Thyroid gland (tissue), 4 donors: ENCODE measurements at regions not wholly inside any gene's neighbourhood (a gene's known extent, or its start where the extent isn't known, plus 50 kb on each side); places are given as distances from the start of the nearest gene placed in this dataset.

Experiments
- DNase-seq, 2 donors: peaks; one replicate each; pipeline ENCODE4 v3.0.0-alpha.2; 2019
- H3K27ac ChIP-seq, 3 donors: fragments of 200-600 bp; sonication (generic); 1 replicate in 2 of 3; 2 replicates in 1 of 3; pipeline ENCODE4 v1.5.1; 2016 to 2019; ENCODE audit warnings: mild to moderate bottlenecking in 1 of 3, moderate library complexity in 1 of 3
- H3K27me3 ChIP-seq: fragments of 200-600 bp; sonication (generic); one replicate; pipeline ENCODE4 v1.5.1; 2019
- H3K36me3 ChIP-seq, 2 donors: fragments of 200-600 bp; sonication (generic); one replicate each; pipeline ENCODE4 v1.5.1; 2016 to 2019
- H3K4me1 ChIP-seq, 2 donors: fragments of 200-600 bp; sonication (generic); one replicate each; pipeline ENCODE4 v1.5.1; 2017 to 2019
- H3K4me3 ChIP-seq, 3 donors: fragments of 200-600 bp; sonication (generic); replicated peaks in 1 of 3; 1 replicate in 2 of 3; 2 replicates in 1 of 3; pipeline ENCODE4 v1.5.1; 2016; ENCODE audit warnings: mild to moderate bottlenecking in 1 of 3
- H3K9me3 ChIP-seq: fragments of 200-600 bp; sonication (generic); one replicate; pipeline ENCODE4 v1.5.1; 2017
- CTCF ChIP-seq, 6 experiments: fragments of 200-600 bp in 3 of 6; fragments of 450-650 bp in 3 of 6; sonication (generic) in 3 of 6; IDR thresholded peaks; one replicate each; pipeline ENCODE4 v1.5.1; 2016 to 2019; ENCODE audit warnings: antibody characterized with exemption in 6 of 6, mild to moderate bottlenecking in 2 of 6, inconsistent platforms in 1 of 6, moderate library complexity in 1 of 6
- POLR2A ChIP-seq, 2 donors: fragments of 450-650 bp; IDR thresholded peaks; one replicate each; pipeline ENCODE4 v1.6.1; 2017; ENCODE audit warnings: antibody characterized with exemption in 2 of 2, mild to moderate bottlenecking in 2 of 2, moderate library complexity in 1 of 2
- WGBS, 2 donors: methylation state at CpG; one replicate each; pipeline ENCODE4 v1.1.5; 2017; 5-methylcytosine and 5-hydroxymethylcytosine counted together
- intact Hi-C: fragments of 100-400 bp; cut with DNase I; formaldehyde crosslinking; loops from one replicate; pipeline ENCODE4 v1.15.1; 2023

- no peak for DNase-seq
- no peaks in the 10 kb centered on the region for H3K36me3 ChIP-seq
- H3K27ac ChIP-seq, result no peak overlapping the region
- no peak overlapping the region for H3K4me3 ChIP-seq
- no peaks in the 10 kb centered on the region for H3K27me3 ChIP-seq
- intact Hi-C loops, result no loop called here
- TF ChIP-seq POLR2A (IDR thresholded peaks at IDR 0.05) (no peak), CTCF (IDR thresholded peaks at IDR 0.05) (no peak)
- WGBS, 2 donors, result 88 to 92% methylated on average over 2 of the region's 2 CpGs
- no peaks in the 10 kb centered on the region for H3K9me3 ChIP-seq
- no peaks in the 10 kb centered on the region for H3K4me1 ChIP-seq
These were observed 1677.7 kb downstream of the SUCLG1 start for GRCh38 chr2:82781176-82781915.

- DNase-seq, result no peak
- H3K27me3 ChIP-seq, result no peaks in the 10 kb centered on the region
- intact Hi-C loops, result no loop called here
- no peaks in the 10 kb centered on the region for H3K4me1 ChIP-seq
- no peaks in the 10 kb centered on the region for H3K9me3 ChIP-seq
- no peak overlapping the region for H3K27ac ChIP-seq
- no peak overlapping the region for H3K4me3 ChIP-seq
- TF ChIP-seq CTCF (IDR thresholded peaks at IDR 0.05) (no peak), POLR2A (IDR thresholded peaks at IDR 0.05) (no peak)
- WGBS, 2 donors, result 84 to 94% methylated on average over 7 of the region's 7 CpGs
- H3K36me3 ChIP-seq, result no peaks in the 10 kb centered on the region
These were observed 1679.0 kb downstream of the SUCLG1 start for GRCh38 chr2:82780050-82780449.

GRCh38 chr2:82752396-82752795 is 1706.7 kb downstream of the SUCLG1 start:
- 67 to 70% methylated on average over 2 of the region's 2 CpGs for WGBS, 2 donors
- H3K4me1 ChIP-seq, result no peaks in the 10 kb centered on the region
- H3K27ac ChIP-seq, result no peak overlapping the region
- no peaks in the 10 kb centered on the region for H3K9me3 ChIP-seq
- intact Hi-C loops, result no loop called here
- H3K27me3 ChIP-seq, result no peaks in the 10 kb centered on the region
- no peak overlapping the region for H3K4me3 ChIP-seq
- TF ChIP-seq POLR2A (IDR thresholded peaks at IDR 0.05), result no peak
- no peak for TF ChIP-seq CTCF (IDR thresholded peaks at IDR 0.05)
- no peak for DNase-seq
- H3K36me3 ChIP-seq, result no peaks in the 10 kb centered on the region

GRCh38 chr2:82748653-82749052 is 1710.4 kb downstream of the SUCLG1 start:
- intact Hi-C loops, result no loop called here

More at GRCh38 chr2:82748653-82749052, 1710.4 kb downstream of the SUCLG1 start:
- Histone ChIP-seq H3K27me3 (no peaks in the 10 kb centered on the region), H3K36me3 (no peaks in the 10 kb centered on the region), H3K4me3 (no peak overlapping the region), H3K27ac (no peak overlapping the region), H3K9me3 (no peaks in the 10 kb centered on the region), H3K4me1 (no peaks in the 10 kb centered on the region)
- no peak for TF ChIP-seq CTCF (IDR thresholded peaks at IDR 0.05)
- no peak for TF ChIP-seq POLR2A (IDR thresholded peaks at IDR 0.05)
- WGBS, 2 donors, result 86 to 87% methylated on average over 2 of the region's 2 CpGs
- DNase-seq, result no peak
